ENCODE measurements at regions not wholly inside any gene's neighbourhood (a gene's known extent, or its start where the extent isn't known, plus 50 kb on each side); places are given as distances from the start of the nearest gene placed in this dataset.

DNA sequence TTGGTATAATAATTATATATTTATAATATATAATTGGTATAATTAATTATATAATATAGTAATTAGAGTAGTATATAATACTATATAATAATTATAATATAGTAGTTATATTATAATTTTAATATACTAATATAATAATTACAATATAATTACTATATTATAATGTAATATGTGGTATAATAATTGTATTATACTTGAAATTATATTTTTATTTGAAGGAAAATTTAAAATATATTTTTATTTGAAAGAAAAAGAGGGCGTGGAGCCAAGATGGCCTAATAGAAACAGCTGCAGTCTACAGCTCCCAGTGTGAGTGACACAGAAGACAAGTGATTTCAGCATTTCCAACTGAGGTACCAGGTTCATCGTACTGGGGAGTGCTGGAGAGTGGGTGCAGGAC is 365.9 kb downstream of the MMUT start:
- DNase-seq, result no peak

DNA sequence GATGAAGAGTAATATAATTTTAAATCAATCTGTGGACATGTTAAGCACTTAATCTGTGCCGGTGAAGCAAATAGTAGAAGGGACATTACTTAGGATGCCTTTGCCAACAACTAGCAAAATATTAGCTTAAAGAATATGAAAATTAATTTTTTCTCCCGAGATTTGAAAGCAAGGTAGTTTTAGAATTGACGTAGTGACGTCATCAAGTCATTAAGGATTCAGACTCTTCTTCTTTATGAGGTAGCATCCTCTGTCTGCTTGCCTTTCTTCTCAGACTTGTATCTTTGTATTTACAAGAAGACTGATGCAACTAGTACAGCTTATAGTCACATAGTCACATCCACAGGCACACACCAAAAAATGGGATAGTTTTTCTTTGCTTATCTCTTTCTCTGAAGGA is 374.4 kb downstream of the MMUT start:
- DNase-seq, result no peak

DNA sequence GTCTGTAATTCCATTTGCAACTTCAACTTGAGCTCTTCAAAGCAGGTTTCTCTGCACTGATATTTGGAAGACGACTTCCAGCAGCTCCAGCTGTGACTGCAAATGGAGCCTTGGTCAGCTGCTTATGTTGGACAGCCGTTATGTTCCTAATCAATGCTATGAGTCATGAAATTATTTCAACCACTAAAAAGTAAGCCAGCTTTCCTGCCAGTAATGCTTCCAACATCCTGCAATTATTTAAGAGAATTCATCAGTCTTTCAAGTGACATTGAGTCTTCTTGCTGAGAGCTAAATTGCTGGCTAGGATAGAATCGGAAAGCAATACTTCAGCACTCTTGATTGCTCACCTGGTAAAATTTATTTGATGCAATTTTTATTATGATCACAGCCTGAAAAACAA is 375.7 kb downstream of the MMUT start:
- no peak for DNase-seq

DNA sequence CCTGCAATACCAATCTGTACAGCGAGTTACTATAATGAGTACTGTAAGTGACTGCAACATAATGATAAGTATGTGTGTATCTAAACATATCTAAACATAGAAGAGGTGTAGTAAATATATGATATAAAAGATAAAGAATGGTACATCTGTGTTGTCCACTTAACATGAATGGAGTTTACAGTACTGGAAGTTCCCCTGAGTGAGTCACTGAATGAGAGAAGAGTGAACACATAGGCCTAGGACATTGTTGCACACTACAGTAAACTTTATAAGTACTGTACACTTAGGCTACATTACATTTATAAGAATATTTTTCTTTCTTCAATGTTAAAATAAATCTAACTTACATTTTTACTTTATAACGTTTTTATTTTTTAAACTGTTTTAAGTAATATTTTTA is 380.4 kb downstream of the MMUT start:
- DNase-seq, result no peak

DNA sequence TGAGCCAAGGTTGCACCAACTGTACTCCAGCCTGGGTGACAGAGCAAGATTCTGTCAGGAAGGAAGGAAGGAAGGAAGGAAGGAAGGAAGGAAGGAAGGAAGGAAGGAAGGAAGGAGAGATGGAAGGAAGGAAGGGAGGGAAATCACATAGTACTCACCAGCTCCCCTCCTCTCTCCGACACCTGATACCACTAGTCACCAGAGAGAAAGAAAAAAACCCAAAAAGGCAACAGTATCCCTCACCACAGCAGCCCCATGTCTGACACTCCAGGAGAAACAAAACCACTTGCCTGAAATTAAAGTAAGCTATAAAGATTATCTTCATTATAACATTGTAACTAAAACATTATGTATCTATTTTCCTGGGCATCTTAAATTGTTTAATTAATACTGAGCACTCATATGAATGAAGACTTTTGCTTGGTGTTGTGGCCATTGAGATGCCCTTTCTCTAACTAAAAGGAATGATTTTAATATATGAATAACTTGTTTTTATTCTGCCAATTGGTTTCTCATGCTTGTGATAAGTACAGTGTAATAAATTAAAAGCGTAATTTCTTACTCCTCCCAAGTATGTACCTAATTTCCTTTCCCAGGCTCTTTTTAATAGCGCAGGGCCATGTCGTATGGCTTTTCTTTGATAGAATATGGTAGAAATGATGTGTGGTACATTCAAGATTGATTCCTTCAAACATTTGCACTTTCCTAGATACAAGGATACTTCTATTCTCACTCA is 390.0 kb downstream of the MMUT start:
- no peak for DNase-seq

DNA sequence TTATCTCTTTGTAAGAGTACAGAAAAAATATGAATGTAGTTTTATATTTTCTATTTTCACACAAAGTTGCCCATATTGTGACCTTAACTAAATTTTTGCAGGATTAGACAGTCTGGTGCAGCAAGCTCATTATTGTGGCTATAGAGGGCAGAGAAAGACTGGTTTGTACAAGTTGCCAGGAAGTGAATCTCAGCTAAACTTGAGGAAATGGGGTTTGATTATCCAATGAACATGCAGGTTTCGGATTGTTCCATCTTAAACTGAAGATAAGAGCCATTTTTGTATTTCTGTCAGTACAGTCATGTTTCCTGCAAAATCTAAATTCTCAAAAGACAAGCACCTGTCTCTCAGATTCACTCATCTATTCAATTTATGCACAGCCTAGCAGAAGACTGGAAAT is 390.9 kb downstream of the MMUT start:
- no peak for DNase-seq

DNA sequence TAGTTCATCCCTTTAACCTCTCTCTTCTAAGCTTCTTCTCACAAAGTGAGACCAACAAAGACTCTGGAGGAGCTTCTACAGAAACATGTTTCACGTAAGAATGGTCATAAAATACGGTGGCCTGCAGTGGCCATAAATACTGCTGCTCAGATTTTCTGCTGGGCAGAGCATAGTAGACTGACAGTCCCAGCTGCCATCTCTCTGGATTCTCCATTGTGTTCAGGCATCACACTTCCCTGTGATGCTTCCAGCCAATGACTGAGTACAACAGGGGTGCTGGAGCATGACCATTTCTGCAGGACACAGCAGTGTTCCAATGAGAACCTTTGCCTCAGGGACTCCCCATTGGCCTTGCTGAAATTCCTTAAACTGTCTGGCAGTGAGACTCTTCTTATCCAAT is 392.6 kb downstream of the MMUT start:
- DNase-seq, result no peak

DNA sequence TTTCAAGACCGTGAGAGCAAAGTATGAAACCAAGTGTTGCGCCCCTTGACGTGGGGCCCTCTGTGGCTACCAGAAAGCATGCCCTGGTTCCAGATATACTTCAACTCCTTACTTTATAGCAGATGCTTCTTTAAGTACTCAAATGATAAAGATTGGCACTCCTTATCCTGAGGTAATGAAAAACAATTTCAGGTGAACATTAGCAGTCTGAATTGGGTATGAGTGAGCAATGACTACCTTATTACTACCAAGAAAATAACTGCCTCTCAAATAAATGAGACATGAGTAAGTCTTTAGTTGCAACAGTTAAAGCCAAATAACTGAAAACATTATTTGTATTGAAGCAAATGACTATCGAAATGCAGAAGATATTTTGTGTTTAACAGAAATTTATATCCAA is 408.7 kb downstream of the MMUT start:
- no peak for DNase-seq

DNA sequence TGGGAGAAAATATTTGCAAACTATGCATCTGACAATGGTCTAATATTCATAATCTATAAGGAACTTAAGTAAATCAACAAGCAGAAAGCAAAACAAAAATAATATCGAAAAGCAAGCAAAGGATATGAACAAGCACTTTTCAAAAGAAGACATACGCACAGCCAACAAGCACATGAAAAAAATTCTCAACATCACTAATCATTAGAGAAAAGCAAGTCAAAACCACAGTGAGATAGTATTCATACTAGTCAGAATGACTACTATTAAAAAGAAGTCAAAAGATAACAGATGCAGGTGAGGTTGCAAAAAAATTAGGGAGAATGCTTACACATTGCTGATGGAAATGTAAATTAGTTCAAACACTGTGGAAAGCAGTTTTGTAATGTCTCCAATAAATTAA is 410.2 kb downstream of the MMUT start:
- DNase-seq, result no peak

DNA sequence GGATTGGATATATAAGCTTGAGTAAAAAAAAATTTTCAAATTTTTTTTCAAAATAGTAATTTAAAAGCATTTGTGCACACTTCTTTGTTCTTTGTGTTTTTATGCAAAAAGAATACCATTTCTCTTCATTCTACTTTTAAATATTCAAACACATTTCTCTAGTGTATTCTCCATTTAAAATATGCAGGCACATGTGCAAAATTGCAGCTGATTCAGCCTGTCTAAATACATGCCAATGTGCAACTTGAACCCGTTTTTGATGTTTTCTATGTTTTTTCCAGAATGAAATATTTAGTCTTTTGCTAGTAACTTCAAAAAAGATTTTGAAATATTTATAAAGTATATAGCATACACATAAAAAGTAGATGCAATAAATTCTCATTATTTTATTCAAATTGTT is 411.8 kb downstream of the MMUT start:
- DNase-seq, result no peak

DNA sequence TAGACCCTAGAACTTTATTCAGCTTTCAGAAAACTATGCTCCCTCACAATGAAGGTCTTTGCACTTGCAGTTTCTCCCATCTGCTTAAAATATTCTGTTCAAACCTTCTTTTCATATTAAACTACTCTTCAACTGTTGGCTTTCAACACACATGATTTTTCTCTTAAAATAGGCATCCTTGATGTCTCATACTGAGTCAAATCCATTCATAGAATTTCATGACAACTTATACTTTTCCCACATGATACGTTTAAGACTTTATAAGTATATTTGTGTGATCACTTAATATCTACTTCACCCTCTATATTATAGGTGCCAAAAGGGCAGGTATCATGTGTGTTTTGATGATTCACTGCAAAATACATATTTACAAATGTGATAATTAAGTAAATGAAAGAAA is 412.5 kb downstream of the MMUT start:
- no peak for DNase-seq

DNA sequence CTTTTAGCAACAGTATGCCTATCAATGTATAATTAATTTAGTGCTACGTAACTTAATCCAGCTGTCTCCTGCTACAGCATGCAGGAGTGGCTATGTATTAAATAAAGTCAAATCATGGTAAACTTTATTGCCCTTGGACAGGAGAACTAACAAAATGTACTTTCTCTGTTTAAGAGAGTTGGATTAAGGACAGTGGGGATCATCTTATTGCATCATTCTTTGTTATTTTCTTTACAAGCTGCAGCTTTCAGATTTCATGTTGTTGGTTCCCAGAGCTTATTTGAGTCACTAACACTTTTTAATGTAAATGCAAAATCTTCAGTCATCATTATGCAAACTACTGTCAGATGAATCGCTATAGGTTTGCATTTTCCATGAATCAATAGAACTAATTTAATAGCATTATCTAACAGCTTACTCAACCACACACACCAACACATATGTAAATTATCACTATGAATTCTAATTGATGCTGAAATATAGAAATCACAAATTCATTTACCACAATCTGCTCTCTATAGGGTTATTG is 424.7 kb downstream of the MMUT start:
- no peak for DNase-seq

DNA sequence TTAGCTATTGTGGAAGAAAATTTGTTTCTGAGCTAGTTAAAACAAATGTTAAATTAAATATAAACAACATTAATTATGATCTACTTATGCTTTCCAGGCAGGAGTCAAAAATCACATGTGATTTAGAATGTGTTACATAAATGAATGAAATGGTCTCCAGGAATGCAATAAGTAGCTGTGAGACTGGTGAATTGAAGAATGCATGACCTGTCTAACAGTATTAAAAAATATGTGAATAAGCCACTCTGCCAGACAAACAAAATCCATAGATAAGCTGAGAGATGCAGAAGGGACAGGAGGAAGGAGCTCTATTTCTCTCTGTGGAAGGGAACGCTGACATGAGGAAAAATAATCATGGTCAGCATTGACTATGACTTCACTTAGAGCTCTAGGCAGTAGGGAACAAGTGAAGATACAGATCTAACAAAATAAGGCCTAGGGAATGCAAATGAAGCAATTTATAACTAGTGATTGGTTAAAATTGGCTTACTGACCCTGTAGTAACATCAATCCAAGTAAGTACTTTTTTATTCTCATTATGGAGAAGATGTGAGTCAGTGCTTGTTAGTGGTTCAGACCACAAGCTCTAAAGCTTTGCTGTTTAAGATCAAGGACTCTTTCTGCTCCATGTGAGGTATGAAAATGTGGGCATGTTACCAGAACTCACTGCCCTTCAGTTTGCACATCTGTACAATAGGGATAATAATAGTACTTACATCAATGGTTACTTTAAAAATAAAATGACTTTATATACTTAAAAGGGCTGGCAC is 432.6 kb downstream of the MMUT start:
- no peak for DNase-seq

DNA sequence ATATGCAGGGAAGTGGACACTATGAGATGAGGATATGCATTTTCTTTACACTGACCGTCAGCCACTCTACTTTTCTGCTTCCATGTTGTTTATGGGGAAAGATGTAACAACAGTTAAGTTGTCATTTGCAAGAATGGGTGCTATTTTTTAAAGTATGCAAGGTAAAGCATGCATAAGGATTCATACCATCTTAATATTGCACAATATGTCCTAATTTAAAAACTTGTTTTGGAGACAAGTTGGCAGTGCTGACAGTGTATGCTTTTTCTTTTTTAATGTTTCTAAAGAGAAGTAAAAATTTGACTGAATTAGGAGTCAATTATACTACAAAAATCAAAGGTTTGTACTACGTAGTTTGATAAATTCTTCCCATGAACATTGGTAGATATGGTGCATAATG is 435.4 kb downstream of the MMUT start:
- no peak for DNase-seq

DNA sequence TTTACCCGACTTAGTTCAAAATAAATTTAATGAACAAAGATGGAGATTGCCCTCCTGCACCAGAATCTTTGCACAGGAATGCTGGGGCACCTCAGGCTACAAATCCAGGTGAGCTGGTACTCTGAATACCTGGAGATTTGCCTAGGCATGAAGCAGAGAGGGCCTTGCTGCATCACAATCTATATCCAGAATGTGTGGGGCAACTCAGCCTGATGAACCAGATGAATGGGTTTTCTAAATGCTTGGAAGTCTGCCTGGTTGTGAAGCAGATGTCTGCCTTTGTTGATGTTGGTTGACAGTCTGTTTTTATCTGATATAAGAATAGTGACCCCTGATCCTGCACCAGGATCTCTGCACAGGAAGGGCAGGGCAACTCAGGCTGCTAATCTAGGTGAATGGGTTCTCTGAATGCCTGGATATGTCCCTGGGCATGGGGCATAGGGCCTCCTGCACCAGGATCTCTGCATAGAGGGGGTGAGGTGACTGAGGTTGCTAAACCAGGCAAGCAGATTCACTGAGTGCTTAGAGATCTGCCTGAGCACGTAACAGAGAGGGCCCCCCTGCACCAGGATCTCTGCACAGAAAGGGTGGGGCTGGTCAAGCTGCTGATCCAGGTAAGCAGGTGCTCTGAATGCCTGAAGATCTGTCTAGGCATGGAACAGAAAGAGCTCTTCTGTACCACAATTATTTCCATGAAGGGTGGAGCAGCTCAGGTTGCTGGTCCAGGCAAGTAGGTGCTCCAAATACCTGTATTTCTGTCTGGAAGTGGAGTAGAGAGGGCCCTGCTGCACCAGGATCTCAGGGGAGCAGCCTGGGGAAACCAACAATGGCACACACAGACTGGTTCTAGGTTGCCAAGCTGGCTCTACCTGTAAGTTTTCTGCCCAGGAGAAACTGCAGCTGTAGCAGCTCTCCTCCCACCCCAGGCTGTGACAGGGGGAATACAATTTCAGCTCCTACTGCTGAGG is 437.5 kb downstream of the MMUT start:
- DNase-seq, result no peak

DNA sequence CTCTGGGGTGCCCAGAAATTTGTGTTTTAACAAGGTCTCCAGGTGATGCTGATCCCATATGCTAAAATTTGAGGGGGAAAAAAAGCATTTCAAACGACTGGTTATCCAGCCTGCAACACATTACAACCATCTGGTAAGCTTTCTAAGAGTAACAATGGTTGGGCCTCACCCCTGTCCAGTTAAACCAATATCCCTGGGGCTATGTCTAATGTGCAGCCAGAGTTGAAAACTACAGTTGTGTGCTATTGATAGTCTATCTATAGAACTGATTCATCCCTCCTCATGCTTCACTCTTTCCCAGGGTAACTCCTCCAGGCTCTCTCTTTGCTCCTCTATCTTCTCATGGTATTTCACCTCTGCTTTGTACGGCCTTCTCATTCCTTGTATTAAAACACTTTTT is 458.3 kb downstream of the MMUT start:
- DNase-seq, result no peak

DNA sequence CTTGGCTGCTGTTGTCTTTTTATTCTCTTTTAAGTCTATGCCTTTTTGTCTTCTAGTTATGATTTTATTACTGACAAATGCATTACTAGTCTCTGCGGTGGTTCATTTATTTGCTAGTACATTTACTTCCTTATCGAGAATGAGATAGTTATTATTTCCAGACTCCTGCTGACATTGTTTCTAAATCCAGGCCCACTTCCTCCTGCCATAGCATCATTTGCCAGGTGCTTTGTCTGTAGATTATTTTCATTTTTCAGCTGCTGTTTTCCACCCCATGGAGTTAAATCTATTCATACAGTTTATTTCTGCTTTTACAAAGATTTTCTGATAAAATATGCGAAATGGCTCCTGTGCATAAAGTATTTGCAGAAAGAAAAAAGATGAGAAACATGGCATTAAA is 459.7 kb downstream of the MMUT start:
- DNase-seq, result no peak

DNA sequence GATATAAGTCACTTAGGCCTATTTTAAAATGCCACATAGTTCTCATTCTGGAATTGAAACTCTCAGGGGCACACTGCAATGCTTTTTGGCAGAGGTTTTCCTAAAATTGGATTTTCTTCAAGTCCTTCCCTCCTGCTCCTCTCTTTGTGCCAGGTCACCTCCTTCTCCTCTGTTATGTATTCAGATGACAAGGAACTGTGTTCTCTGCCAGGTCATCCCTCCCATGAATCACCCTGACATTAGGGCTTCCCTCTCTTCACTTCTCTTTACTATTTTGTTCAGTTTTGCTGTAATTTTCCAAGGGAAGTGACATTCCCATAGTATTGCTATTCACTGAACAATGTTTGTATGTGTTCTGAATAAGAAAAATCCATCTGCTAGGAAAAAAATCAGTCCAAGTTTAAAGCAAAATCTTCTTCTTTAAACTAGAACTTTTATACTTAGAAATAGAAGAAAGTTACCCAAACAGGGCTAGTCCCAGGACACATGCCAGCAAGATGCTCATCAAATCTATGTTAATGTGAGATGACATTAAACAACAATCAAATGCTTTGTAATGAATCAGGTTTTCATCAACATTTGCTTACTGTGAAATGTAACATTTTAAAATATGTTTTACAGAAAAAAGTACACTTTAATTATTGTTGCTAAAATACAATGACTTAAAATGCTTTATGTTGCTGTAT is 461.1 kb downstream of the MMUT start:
- DNase-seq, result no peak

DNA sequence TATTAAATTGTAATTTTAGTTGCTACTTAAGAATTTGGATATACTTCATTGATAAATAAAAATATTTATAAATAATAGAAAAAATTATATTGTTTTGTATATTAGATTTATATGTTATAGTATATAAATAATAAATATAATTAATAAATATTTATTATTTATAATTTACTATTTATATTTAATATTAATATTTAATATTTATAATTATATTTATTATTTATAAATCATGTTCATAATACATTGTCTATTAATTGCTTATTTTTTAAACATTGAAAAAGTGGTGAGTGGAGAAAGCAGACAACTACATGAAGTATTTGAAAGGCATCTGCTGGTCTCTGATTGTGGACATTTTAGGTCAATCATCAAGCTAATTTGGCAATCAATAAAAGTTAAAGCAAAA is 464.5 kb downstream of the MMUT start:
- no peak for DNase-seq

DNA sequence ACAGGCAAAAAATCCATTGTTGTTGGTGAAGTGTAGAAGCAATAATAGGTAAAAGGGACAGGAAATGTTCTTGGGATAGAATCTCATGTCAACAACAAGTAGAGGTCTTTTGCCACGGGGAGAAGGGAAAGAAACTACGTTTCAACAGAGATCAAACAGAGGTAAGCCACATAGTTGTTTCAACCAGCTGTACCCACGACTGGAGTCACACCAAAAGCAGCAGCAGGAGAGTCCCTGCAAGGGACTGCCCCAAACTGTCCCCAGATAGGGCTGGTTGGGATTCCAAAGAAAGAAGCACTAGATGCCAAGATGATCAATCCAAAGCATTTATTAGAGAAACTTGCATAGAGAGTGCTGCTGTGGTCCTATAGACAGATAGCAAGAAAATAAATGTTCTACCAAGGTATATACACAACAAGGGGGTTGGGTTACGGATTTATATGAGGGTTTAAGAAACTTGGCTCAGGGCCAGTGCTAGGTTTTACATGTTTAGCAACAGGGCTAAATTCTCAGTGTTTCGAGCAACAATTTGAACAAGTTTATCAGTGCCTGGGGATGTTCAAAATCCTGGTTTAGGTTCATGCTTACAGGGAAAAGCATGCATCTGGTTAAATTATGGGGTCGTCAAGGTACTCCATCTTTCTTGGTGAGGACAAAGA is 466.5 kb downstream of the MMUT start:
- DNase-seq, result no peak

DNA sequence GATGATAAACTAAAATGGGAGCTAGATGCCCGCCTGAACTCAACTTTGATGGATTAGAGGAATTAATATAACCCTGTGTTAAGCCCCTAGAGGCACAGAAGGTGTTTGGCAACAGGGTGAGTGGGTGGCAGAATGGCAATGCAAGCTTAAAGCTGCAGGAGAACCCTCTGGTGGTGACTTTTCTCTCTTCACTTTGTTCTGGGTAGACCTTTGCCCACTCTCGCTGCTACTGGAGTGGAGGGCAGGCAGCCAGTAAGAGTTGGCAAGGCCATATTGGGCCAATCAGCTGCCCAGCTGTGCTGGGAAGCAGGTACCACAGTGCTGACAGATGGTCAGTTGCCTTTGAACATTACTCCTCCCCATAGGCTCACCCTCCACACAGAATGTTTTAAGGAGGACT is 468.2 kb downstream of the MMUT start:
- DNase-seq, result no peak

DNA sequence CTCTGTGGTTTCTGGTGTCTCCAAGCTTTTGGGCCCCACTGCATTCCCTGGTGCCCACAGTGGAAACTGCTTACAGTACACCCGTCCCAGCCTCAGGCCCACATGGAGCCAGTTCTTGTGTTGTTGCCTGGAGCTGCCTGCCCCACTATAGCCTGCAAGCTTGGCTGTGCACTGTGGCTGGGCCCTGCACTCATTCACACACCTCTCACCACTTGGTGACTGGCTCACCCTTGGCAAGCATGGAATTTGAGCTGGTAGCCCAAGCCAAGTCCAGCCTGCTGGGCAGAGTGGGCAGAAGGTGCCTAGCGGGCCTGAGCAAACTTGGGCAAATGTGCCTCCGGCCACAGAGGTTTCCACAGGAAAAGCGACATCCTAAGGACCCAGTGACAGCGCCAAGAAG is 472.3 kb downstream of the MMUT start:
- DNase-seq, result no peak

All from stimulated activated naive CD4-positive, alpha-beta T cell (primary cell).